Endodermal cell (in vitro differentiated cells): ENCODE measurements at regions not wholly inside any gene's neighbourhood (a gene's known extent, or its start where the extent isn't known, plus 50 kb on each side); places are given as distances from the start of the nearest gene placed in this dataset.

ENCODE experiments used
- DNase-seq: peaks from one replicate; pipeline ENCODE4 v3.0.0-alpha.2; 2017
- H3K27ac ChIP-seq: 2 replicates; pipeline ENCODE4 v1.5.1; 2013; ENCODE audit warnings: mild to moderate bottlenecking, low read depth, low read length, moderate library complexity
- H3K27me3 ChIP-seq: 2 replicates; pipeline ENCODE4 v1.6.1; 2013; ENCODE audit warnings: mild to moderate bottlenecking, low read length, moderate library complexity; ENCODE audit not compliant: insufficient read depth, control insufficient read depth, poor library complexity, severe bottlenecking
- H3K36me3 ChIP-seq: 2 replicates; pipeline ENCODE4 v1.7.0; 2013; ENCODE audit warnings: mild to moderate bottlenecking, low read length, moderate library complexity; ENCODE audit not compliant: control insufficient read depth, insufficient read depth
- H3K4me1 ChIP-seq: one replicate; pipeline ENCODE4 v1.7.0; 2013; ENCODE audit warnings: low read length; ENCODE audit not compliant: control insufficient read depth, insufficient read depth
- H3K4me3 ChIP-seq: 2 replicates; pipeline ENCODE4 v1.5.1; 2013; ENCODE audit warnings: mild to moderate bottlenecking, low read length, moderate library complexity
- H3K9ac ChIP-seq: 2 replicates; pipeline ENCODE4 v1.6.1; 2013; ENCODE audit warnings: mild to moderate bottlenecking, low read length, moderate library complexity; ENCODE audit not compliant: poor library complexity, severe bottlenecking; ENCODE audit errors: extremely low read depth
- H3K9me3 ChIP-seq: 2 replicates; pipeline ENCODE4 v1.6.1; 2013; ENCODE audit warnings: mild to moderate bottlenecking, low read length, moderate library complexity; ENCODE audit not compliant: control insufficient read depth
- H3K27ac Mint-ChIP-seq: 2 replicates; pipeline ENCODE4 v1.8.0; 2020; ENCODE audit warnings: mixed read lengths
- H3K27me3 Mint-ChIP-seq: 2 replicates; pipeline ENCODE4 v1.8.0; 2021; ENCODE audit warnings: mild to moderate bottlenecking, mixed read lengths; ENCODE audit not compliant: insufficient read depth
- H3K36me3 Mint-ChIP-seq: 2 replicates; pipeline ENCODE4 v1.8.0; 2020; ENCODE audit warnings: low read depth, mixed read lengths
- H3K4me1 Mint-ChIP-seq: 2 replicates; pipeline ENCODE4 v1.8.0; 2020; ENCODE audit warnings: mixed read lengths
- H3K4me3 Mint-ChIP-seq: 2 replicates; pipeline ENCODE4 v1.8.0; 2020; ENCODE audit warnings: mild to moderate bottlenecking, moderate library complexity, mixed read lengths
- H3K9me3 Mint-ChIP-seq: 2 replicates; pipeline ENCODE4 v1.8.0; 2020; ENCODE audit warnings: mild to moderate bottlenecking, mixed read lengths
- CTCF ChIP-seq: fragments of 200-600 bp; sonication (generic); conservative IDR thresholded peaks from 2 replicates; pipeline ENCODE4 v1.5.0; 2021; ENCODE audit warnings: antibody characterized with exemption, mild to moderate bottlenecking
- WGBS, 2 experiments: methylation state at CpG; one replicate each; pipeline versions ENCODE4 v1.1.5 to v1.1.7; 2013; ENCODE audit warnings: missing lambda C conversion rate in 2 of 2, mixed read lengths in 1 of 2; ENCODE audit not compliant: insufficient coverage in 1 of 2, insufficient read length in 1 of 2; 5-methylcytosine and 5-hydroxymethylcytosine counted together

GRCh38 chr2:122610948-122611609 is 855.6 kb downstream of the TSN start:
- 90 to 100% methylated on average over 3 of the region's 3 CpGs for WGBS, 2 experiments

GRCh38 chr2:122622934-122623333 is 867.5 kb downstream of the TSN start:
- no peak for DNase-seq
- Histone ChIP-seq H3K36me3 (no peaks in the 10 kb centered on the region), H3K27me3 (no peaks in the 10 kb centered on the region), H3K27ac (no peak overlapping the region), H3K4me1 (no peaks in the 10 kb centered on the region), H3K9me3 (no peaks in the 10 kb centered on the region), H3K9ac (no peak overlapping the region), H3K4me3 (no peak overlapping the region)
- peaks cover 2% of the 10 kb centered on the region for H3K4me1 Mint-ChIP-seq
- no peak overlapping the region for H3K27ac Mint-ChIP-seq
- H3K4me3 Mint-ChIP-seq = no peak overlapping the region
- peaks cover 9% of the 10 kb centered on the region for H3K27me3 Mint-ChIP-seq
- no peaks in the 10 kb centered on the region for H3K36me3 Mint-ChIP-seq
- peaks cover 1% of the 10 kb centered on the region for H3K9me3 Mint-ChIP-seq
- 48 to 62% methylated on average over 3 of the region's 3 CpGs for WGBS, 2 experiments
- TF ChIP-seq CTCF = no peak

More at GRCh38 chr2:122610948-122611609, 855.6 kb downstream of the TSN start:
- Histone ChIP-seq H3K4me3 (no peak overlapping the region), H3K27me3 (no peaks in the 10 kb centered on the region), H3K4me1 (no peaks in the 10 kb centered on the region), H3K9ac (no peak overlapping the region), H3K36me3 (no peaks in the 10 kb centered on the region), H3K27ac (no peak overlapping the region), H3K9me3 (no peaks in the 10 kb centered on the region)
- TF ChIP-seq CTCF = no peak
- DNase-seq = no peak
- H3K36me3 Mint-ChIP-seq = no peaks in the 10 kb centered on the region
- no peaks in the 10 kb centered on the region for H3K9me3 Mint-ChIP-seq
- H3K27ac Mint-ChIP-seq = no peak overlapping the region
- H3K27me3 Mint-ChIP-seq = no peaks in the 10 kb centered on the region
- H3K4me3 Mint-ChIP-seq = no peak overlapping the region
- no peaks in the 10 kb centered on the region for H3K4me1 Mint-ChIP-seq

GRCh38 chr2:122627388-122627787 is 871.9 kb downstream of the TSN start:
- H3K4me3 ChIP-seq = no peak overlapping the region
- H3K27ac Mint-ChIP-seq = no peak overlapping the region
- H3K4me1 Mint-ChIP-seq = peaks cover 2% of the 10 kb centered on the region

More at GRCh38 chr2:122627388-122627787, 871.9 kb downstream of the TSN start:
- Mint-ChIP-seq H3K27me3 (peaks cover 36% of the 10 kb centered on the region), H3K9me3 (no peaks in the 10 kb centered on the region), H3K36me3 (no peaks in the 10 kb centered on the region), H3K4me3 (no peak overlapping the region)
- H3K36me3 ChIP-seq = no peaks in the 10 kb centered on the region
- no peak for DNase-seq
- no peak overlapping the region for H3K9ac ChIP-seq
- TF ChIP-seq CTCF = no peak
- H3K4me1 ChIP-seq = no peaks in the 10 kb centered on the region
- 0 to 65% methylated on average over 1 to 3 of the region's 3 CpGs for WGBS, 2 experiments
- no peaks in the 10 kb centered on the region for H3K9me3 ChIP-seq
- peaks cover 28% of the 10 kb centered on the region for H3K27me3 ChIP-seq
- H3K27ac ChIP-seq = no peak overlapping the region
